Rectal smooth muscle tissue (tissue), 1 donor: ENCODE measurements at regions not wholly inside any gene's neighbourhood (a gene's known extent, or its start where the extent isn't known, plus 50 kb on each side); places are given as distances from the start of the nearest gene placed in this dataset.

Experiments
- H3K27ac ChIP-seq: one replicate; pipeline ENCODE4 v1.7.0; 2013; ENCODE audit warnings: low read depth, low read length, inconsistent platforms
- H3K27me3 ChIP-seq: one replicate; pipeline ENCODE4 v1.7.0; 2013; ENCODE audit warnings: low read length; ENCODE audit not compliant: control insufficient read depth, insufficient read depth
- H3K36me3 ChIP-seq: one replicate; pipeline ENCODE4 v1.7.0; 2013; ENCODE audit warnings: low read length; ENCODE audit not compliant: control insufficient read depth, insufficient read depth
- H3K4me1 ChIP-seq: one replicate; pipeline ENCODE4 v1.7.0; 2013; ENCODE audit warnings: low read length; ENCODE audit not compliant: control insufficient read depth, insufficient read depth
- H3K4me3 ChIP-seq: one replicate; pipeline ENCODE4 v1.7.0; 2013; ENCODE audit warnings: low read length
- H3K9ac ChIP-seq: one replicate; pipeline ENCODE4 v1.7.0; 2013; ENCODE audit warnings: low read length

DNA sequence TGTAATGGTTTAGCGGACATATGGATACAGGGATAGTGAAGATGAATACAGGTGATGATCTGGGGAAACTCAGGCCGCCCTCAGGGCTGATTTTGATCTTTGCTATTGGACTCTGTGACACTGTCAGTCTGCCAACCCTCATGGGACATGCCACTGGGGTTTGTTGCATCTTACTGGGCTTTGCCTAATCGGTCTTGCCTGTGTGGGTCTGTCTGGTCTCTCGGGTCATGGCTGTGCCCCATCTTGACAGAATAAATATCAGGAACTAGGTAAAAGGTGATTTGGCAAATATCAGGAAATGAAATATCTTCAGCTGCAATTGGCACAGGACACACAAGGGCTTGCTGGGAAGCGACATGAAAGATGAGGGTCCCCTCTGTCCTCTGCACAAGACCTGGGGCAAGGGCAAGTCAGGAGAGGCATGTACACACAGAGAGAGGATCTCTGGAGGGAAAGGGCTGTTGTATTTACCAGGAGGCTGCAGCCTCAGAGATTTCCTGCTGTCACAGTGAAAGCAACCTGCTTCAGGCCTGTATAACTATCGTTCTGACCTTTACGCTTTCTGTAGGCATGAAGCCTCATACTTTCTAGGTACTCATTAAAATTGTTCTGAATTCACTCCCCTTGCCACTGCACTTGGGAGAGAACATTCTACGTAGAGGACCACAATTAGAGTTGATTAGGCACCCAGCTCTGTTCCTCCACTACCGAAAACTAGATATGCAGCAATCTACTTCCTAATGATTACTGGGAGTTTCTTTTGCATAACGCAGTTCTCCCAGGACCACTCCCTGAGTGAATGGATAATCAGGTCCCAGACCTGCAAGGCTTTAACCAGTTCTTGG lies 52.0 kb upstream of the GADD45A start:
- H3K9ac ChIP-seq: no peak overlapping the region

GRCh38 chr1:67634396-67634935 lies 50.5 kb upstream of the GADD45A start:
- Histone ChIP-seq H3K36me3 (no peaks in the 10 kb centered on the region), H3K9ac (no peak overlapping the region), H3K4me1 (no peaks in the 10 kb centered on the region), H3K4me3 (no peak overlapping the region), H3K27me3 (no peaks in the 10 kb centered on the region), H3K27ac (no peak overlapping the region)

More for the DNA sequence above, 52.0 kb upstream of the GADD45A start:
- Histone ChIP-seq H3K36me3 (no peaks in the 10 kb centered on the region), H3K27ac (no peak overlapping the region), H3K4me3 (peak overlapping the region; percentile 6), H3K4me1 (no peaks in the 10 kb centered on the region), H3K27me3 (no peaks in the 10 kb centered on the region)

GRCh38 chr1:67635055-67635809 lies 49.8 kb upstream of the GADD45A start:
- Histone ChIP-seq H3K27ac (no peak overlapping the region), H3K4me3 (no peak overlapping the region), H3K9ac (no peak overlapping the region), H3K4me1 (no peaks in the 10 kb centered on the region), H3K27me3 (no peaks in the 10 kb centered on the region), H3K36me3 (no peaks in the 10 kb centered on the region)
